Erythroblast (primary cell): ENCODE measurements at regions not wholly inside any gene's neighbourhood (a gene's known extent, or its start where the extent isn't known, plus 50 kb on each side); places are given as distances from the start of the nearest gene placed in this dataset.

Source experiments
- GATA1 ChIP-seq: IDR thresholded peaks from 2 replicates; pipeline ENCODE4 v1.6.1; 2011; ENCODE audit warnings: low read depth, mild to moderate bottlenecking, control low read depth, low read length, moderate library complexity
- POLR2A ChIP-seq: IDR thresholded peaks from 2 replicates; pipeline ENCODE4 v1.6.1; 2011; ENCODE audit warnings: mild to moderate bottlenecking, low read length

- TF ChIP-seq POLR2A (no peak), GATA1 (no peak)
Measured at GRCh38 chr15:62816342-62817069, 226.0 kb upstream of the TPM1 start.
